GM23248 (cell line): ENCODE measurements at regions not wholly inside any gene's neighbourhood (a gene's known extent, or its start where the extent isn't known, plus 50 kb on each side); places are given as distances from the start of the nearest gene placed in this dataset.

Source experiments
- DNase-seq: peaks from one replicate; pipeline ENCODE4 v3.0.0-alpha.2; 2015
- H2AFZ ChIP-seq: fragments of 200-600 bp; sonication (generic); 2 replicates; pipeline ENCODE4 v1.6.1; 2016; ENCODE audit warnings: antibody characterized with exemption
- H3F3A ChIP-seq: fragments of 200-600 bp; sonication (generic); 2 replicates; pipeline ENCODE4 v1.6.1; 2016; ENCODE audit warnings: mild to moderate bottlenecking, antibody characterized with exemption, mixed run types; ENCODE audit not compliant: insufficient read depth
- H3K27ac ChIP-seq: fragments of 200-600 bp; sonication (generic); 2 replicates; pipeline ENCODE4 v1.5.1; 2016; ENCODE audit warnings: mild to moderate bottlenecking
- H3K27me3 ChIP-seq: fragments of 200-600 bp; sonication (generic); replicated peaks from 2 replicates; pipeline ENCODE4 v1.6.1; 2016; ENCODE audit warnings: mild to moderate bottlenecking; ENCODE audit not compliant: insufficient read depth
- H3K36me3 ChIP-seq: fragments of 200-600 bp; sonication (generic); 2 replicates; pipeline ENCODE4 v1.6.1; 2016; ENCODE audit warnings: low read depth, mild to moderate bottlenecking
- H3K4me1 ChIP-seq: fragments of 200-600 bp; sonication (generic); 2 replicates; pipeline ENCODE4 v1.6.1; 2016; ENCODE audit warnings: mild to moderate bottlenecking; ENCODE audit not compliant: insufficient read depth
- H3K4me2 ChIP-seq: fragments of 200-600 bp; sonication (generic); one replicate; pipeline ENCODE4 v1.6.1; 2016; ENCODE audit warnings: mild to moderate bottlenecking; ENCODE audit not compliant: unreplicated experiment
- H3K4me3 ChIP-seq: fragments of 200-600 bp; sonication (generic); 2 replicates; pipeline ENCODE4 v1.5.1; 2016; ENCODE audit warnings: mild to moderate bottlenecking
- H3K79me2 ChIP-seq: fragments of 200-600 bp; sonication (generic); 2 replicates; pipeline ENCODE4 v1.6.1; 2016; ENCODE audit warnings: mild to moderate bottlenecking; ENCODE audit not compliant: insufficient read depth
- H3K9ac ChIP-seq: fragments of 200-600 bp; sonication (generic); 2 replicates; pipeline ENCODE4 v1.6.1; 2016; ENCODE audit warnings: mild to moderate bottlenecking
- H3K9me2 ChIP-seq: fragments of 200-600 bp; sonication (generic); 2 replicates; pipeline ENCODE4 v1.6.1; 2016; ENCODE audit warnings: mixed run types, mild to moderate bottlenecking, moderate library complexity; ENCODE audit not compliant: insufficient read depth
- H3K9me3 ChIP-seq: fragments of 200-600 bp; sonication (generic); one replicate; pipeline ENCODE4 v1.6.1; 2017; ENCODE audit warnings: low read depth
- H4K20me1 ChIP-seq: fragments of 200-600 bp; sonication (generic); 2 replicates; pipeline ENCODE4 v1.6.0; 2016; ENCODE audit not compliant: insufficient read depth
- EZH2 ChIP-seq: fragments of 200-600 bp; sonication (generic); IDR thresholded peaks from 2 replicates; pipeline ENCODE4 v1.6.1; 2018; ENCODE audit warnings: antibody characterized with exemption, mild to moderate bottlenecking; ENCODE audit not compliant: insufficient read depth, poor library complexity, severe bottlenecking
- EZH2phosphoT487 ChIP-seq: fragments of 200-600 bp; sonication (generic); IDR thresholded peaks from 2 replicates; pipeline ENCODE4 v1.6.1; 2018; ENCODE audit warnings: antibody characterized with exemption, moderate library complexity, mild to moderate bottlenecking, low read depth; ENCODE audit not compliant: insufficient read depth
- WGBS, 2 experiments: methylation state at CpG; one replicate each; pipeline ENCODE4 v1.1.6; 2015 to 2017; ENCODE audit warnings: low lambda C conversion rate in 2 of 2, low coverage in 1 of 2; ENCODE audit errors: missing lambda C conversion rate in 2 of 2; 5-methylcytosine and 5-hydroxymethylcytosine counted together
- in situ Hi-C: fragments of 300-500 bp; cut with MboI; formaldehyde crosslinking; loops from 2 replicates; pipeline ENCODE4 v1.15.0; 2020

- Histone ChIP-seq H3K79me2 (no peaks in the 10 kb centered on the region), H2AFZ (no peak overlapping the region), H3K4me2 (no peak overlapping the region), H3K9ac (no peak overlapping the region), H4K20me1 (no peaks in the 10 kb centered on the region), H3K36me3 (no peaks in the 10 kb centered on the region), H3K9me3 (no peaks in the 10 kb centered on the region), H3F3A (peaks cover 13% of the 10 kb centered on the region), H3K4me3 (no peak overlapping the region), H3K9me2 (no peaks in the 10 kb centered on the region), H3K27ac (no peak overlapping the region), H3K4me1 (peaks cover 10% of the 10 kb centered on the region; the same call in 1 of the 2 replicates), H3K27me3 (no peaks in the 10 kb centered on the region)
- DNase-seq = peak; percentile 57
- WGBS, 2 experiments = 6 to 14% methylated on average over 3 of the region's 3 CpGs
- in situ Hi-C loops = no loop called here
- TF ChIP-seq EZH2 (no peak), EZH2phosphoT487 (no peak)
Observed at GRCh38 chr3:189490749-189491148, 140.4 kb upstream of the TP63 start.

DNA sequence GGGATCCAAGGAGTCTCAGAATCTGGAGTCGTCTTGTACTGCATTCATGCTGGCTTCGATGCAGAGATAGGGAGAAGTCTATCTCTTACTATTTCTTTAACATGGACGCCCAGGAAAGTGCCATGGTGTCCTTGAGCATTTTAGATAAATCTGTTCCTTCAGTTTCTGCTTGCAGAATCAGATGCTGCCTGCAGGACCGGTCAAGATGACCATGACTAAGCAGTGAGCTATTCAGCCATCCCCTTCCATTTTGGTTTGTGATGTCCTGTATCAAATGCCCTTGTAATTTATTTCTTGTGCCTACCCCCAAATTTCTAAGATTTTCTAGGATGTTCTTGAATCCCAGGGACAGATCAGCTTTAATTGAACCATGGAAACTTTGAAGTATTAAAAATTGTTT is 139.4 kb upstream of the TP63 start:
- H3K36me3 ChIP-seq = no peaks in the 10 kb centered on the region
- no peaks in the 10 kb centered on the region for H3K9me3 ChIP-seq
- H4K20me1 ChIP-seq = no peaks in the 10 kb centered on the region
- WGBS, 2 experiments = 56 to 60% methylated on average over 4 of the region's 4 CpGs
- H3K4me2 ChIP-seq = no peak overlapping the region
- no peak for TF ChIP-seq EZH2
- no peak for TF ChIP-seq EZH2phosphoT487
- H3K27me3 ChIP-seq = no peaks in the 10 kb centered on the region
- no peak overlapping the region for H3K27ac ChIP-seq
- peaks cover 13% of the 10 kb centered on the region for H3F3A ChIP-seq
- peaks cover 10% of the 10 kb centered on the region; the same call in 1 of the 2 replicates for H3K4me1 ChIP-seq
- no peaks in the 10 kb centered on the region for H3K9me2 ChIP-seq
- no peak overlapping the region for H3K9ac ChIP-seq
- no peaks in the 10 kb centered on the region for H3K79me2 ChIP-seq
- DNase-seq = no peak
- in situ Hi-C loops = no loop called here
- H3K4me3 ChIP-seq = no peak overlapping the region
- H2AFZ ChIP-seq = no peak overlapping the region

- Histone ChIP-seq H3K4me1 (0 out of 2 replicates have a peak, but pooled peaks cover 7% of the 10 kb centered on the region), H3F3A (peaks cover 6% of the 10 kb centered on the region), H2AFZ (no peak overlapping the region), H3K4me2 (no peak overlapping the region), H3K9me2 (no peaks in the 10 kb centered on the region), H3K79me2 (no peaks in the 10 kb centered on the region), H3K36me3 (no peaks in the 10 kb centered on the region), H4K20me1 (no peaks in the 10 kb centered on the region), H3K9ac (no peak overlapping the region), H3K9me3 (no peaks in the 10 kb centered on the region), H3K4me3 (no peak overlapping the region), H3K27me3 (no peaks in the 10 kb centered on the region), H3K27ac (no peak overlapping the region)
- no peak for TF ChIP-seq EZH2phosphoT487
- TF ChIP-seq EZH2 = no peak
- in situ Hi-C loops = no loop called here
- DNase-seq = no peak
- 58 to 70% methylated on average over 3 of the region's 3 CpGs for WGBS, 2 experiments
Observed at GRCh38 chr3:189493271-189493670, 137.9 kb upstream of the TP63 start.

DNA sequence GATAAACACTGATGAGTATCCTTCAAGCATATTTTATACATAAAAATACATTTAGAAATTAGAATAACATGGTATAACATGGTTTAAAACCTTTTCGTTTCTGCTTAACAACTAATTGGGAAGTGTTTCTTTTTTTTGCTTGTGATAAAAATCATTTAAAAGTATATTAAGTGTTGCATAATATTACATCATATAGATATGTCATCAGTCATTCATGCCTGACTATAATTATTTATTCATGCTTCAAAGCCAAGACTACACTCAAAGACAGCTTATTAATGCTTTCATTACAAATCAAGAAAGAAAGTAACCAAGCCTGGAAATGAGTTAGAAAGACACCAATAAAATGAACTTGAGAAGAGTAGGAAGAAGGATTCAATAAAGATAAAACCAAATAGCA is 136.6 kb upstream of the TP63 start:
- in situ Hi-C loops = no loop called here
- H3K4me2 ChIP-seq = no peak overlapping the region
- H3K4me1 ChIP-seq = 0 out of 2 replicates have a peak, but pooled peaks cover 7% of the 10 kb centered on the region
- no peaks in the 10 kb centered on the region for H4K20me1 ChIP-seq
- H3K9ac ChIP-seq = no peak overlapping the region
- H3K79me2 ChIP-seq = no peaks in the 10 kb centered on the region
- H3K27ac ChIP-seq = no peak overlapping the region
- H3K36me3 ChIP-seq = no peaks in the 10 kb centered on the region
- H3K9me3 ChIP-seq = no peaks in the 10 kb centered on the region
- no peak overlapping the region for H2AFZ ChIP-seq
- no peak overlapping the region for H3K4me3 ChIP-seq
- no peaks in the 10 kb centered on the region for H3K27me3 ChIP-seq
- DNase-seq = no peak
- TF ChIP-seq EZH2 (no peak), EZH2phosphoT487 (no peak)
- H3K9me2 ChIP-seq = no peaks in the 10 kb centered on the region
- H3F3A ChIP-seq = no peaks in the 10 kb centered on the region
- 81 to 87% methylated on average over 1 of the region's 1 CpG for WGBS, 2 experiments
